HG03139 (cell line): ENCODE measurements at regions not wholly inside any gene's neighbourhood (a gene's known extent, or its start where the extent isn't known, plus 50 kb on each side); places are given as distances from the start of the nearest gene placed in this dataset.
"Not testable (repeated sequence)": the region's sequence is repeated elsewhere in the genome, so short reads cannot be mapped to it uniquely, and the experiment has no call there.

ENCODE experiments used
- ATAC-seq: cut with Tn5 transposase; IDR thresholded peaks from one replicate; pipeline ENCODE4 v1.9.1; 2021; ENCODE audit not compliant: unreplicated experiment

DNA sequence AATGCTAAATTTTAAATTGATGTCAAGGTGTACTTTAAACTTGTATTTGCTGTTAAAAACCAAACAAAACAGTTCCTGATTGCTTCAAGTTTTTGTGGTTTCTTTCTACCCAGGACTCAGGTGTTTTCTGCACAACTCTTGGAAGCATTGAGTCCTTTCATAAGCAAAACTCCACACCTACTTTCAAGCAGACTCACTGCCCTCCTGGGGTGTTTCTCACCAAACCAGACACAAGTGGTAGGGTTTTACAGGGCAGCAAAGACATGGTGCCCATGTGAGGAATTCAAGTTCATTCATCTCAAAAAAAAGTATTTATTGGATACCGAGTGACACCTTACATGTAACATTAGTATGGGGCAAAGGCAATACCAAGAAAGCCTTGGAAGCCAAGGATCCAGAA is 146.7 kb upstream of the BNIP2 start:
- ATAC-seq: no peak

DNA sequence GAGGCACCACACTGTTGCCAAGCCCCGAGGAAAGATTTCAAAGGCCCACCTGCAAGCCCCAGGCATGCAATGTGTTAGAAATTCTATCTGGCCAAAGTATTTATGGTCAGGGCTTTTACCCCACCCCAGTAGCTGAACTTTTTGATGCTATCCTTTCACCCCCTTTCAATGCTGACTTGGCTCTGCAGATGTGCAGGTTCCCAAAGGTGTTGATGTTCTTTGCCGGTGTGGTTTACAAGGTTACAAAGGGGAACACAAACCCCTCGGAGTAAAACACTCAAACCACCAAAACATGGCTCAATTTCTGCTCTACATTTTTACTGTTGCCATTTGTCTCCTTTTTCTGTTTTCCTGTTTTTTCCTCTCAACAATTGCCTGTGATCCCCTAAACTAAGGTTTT is 145.4 kb upstream of the BNIP2 start:
- ATAC-seq: no peak

DNA sequence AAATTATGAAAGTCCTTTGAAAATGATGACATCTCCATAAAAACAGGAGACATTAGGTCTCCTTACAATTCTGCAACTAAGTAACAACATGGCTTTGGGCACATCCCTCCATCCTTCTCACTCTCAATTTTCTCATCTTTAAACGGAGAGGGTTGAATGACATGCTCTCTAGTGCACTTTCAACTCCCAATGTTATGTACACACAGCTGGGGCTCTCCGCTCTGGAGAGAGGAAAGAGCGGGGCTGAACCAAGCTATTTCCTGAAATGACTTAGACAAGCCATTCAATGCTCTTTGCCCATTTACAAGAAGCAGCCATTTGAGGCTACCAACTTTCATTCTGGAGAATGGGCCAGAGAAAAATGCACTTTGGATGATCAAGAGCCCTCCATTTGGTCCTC is 144.2 kb upstream of the BNIP2 start:
- ATAC-seq: no peak

DNA sequence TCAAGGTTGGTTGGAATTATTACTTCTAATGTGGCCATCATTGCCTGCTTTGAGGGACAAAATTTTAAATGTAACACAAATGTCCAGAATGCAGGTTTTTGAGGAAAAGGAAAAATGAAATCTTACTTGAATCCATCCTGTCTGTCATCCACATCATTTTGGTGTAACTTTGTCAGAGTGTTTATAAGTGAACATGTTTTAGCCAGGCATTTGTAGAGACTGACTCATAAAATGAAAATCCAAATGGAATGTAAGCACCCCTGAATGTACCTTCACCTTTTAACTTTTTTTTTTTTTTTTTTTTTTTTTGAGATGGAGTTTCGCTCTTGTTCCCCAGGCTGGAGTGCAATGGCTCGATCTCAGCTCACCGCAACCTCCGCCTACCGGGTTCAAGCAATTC is 141.8 kb upstream of the BNIP2 start:
- no peak for ATAC-seq

DNA sequence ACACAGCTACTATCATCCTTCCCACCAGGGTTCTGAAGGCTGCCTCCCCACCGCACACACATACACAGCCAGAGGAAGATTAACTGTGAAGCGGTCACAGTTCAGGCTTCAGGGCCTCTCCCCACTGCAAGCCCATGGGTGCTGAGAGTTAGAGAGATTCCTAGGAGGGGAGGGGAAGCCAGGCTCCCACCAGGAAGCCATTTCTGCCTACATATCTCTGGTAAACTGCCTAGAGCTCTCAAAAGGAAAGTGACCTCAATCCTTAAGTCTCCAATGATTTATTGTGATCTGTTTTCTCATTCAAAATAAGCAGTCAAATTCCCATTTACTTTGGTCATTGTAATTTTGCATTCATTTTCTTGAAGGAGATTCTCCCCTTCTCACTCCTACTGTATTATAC is 141.0 kb upstream of the BNIP2 start:
- ATAC-seq: no peak

DNA sequence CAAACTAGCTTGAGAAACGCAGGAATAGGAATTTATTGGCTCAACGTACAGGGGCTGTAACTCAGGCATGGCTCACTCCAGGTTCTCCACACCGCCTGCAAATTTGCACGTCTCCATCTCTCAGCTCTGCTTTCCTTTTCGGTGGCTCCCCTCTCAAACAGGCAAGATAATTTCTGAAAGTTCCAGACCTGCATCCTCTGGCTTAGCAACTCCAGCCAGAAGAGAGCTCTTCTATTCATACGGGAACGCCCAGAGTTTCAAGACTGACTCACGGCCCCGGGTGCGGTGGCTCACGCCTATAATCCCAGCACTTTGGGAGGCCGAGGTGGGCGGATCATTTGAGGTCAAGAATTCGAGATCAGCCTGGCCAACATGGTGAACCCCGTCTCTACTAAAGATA is 139.7 kb upstream of the BNIP2 start:
- ATAC-seq: no peak

DNA sequence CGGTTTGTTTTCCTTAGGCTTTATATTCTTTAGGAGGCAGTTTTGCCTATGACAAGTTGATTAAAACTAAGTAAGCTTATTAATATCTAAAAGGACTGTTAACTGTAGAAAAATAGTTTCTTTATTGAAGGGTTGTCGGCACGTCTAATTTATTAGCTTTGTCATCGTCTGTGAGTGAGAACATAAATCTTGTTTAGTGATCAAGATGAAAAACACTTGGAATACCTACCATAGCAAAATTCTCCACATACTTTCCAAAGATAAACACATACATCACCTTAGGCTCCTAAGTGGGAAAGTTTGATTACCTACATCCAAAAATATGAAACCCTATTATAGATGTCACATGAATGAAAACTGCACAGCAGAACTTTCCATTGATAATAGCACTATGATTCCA is 139.1 kb upstream of the BNIP2 start:
- no peak for ATAC-seq

DNA sequence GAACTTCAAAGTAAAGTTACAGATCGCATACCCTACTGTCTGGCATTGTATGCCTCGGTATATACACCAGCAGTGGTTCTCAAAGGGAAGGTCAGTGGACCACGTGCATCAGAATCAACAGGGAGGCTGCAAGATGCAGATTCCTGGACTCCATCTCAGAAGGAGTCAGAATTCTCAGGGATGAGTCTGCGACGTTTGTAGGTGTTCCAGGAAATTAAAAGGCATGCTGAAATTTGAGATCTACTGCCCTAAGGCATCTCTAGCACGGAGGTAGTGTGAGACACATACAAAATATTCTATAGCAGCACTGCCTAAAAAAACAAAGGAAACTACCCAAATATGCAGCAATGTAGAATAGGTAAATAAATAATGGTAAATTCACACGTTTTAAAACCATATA is 136.8 kb upstream of the BNIP2 start:
- ATAC-seq: no peak

DNA sequence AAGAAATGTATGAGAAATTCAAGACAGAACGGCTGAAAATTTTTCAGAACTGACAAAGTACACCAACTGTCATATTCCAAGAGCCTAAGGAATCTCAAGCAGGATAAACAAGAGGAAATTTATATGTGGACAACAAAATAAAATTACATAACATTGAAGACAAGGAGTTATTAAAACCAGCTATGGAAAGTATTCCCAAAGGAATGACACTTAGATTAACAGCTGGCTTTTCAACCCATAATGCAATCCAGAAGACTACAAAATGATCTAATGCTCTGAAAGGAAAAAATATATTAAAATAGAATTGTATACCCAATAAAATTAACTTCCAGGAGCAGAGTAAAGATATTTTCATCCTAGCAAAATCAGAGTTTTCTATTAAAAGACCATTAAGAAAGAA is 132.2 kb upstream of the BNIP2 start:
- no peak for ATAC-seq

DNA sequence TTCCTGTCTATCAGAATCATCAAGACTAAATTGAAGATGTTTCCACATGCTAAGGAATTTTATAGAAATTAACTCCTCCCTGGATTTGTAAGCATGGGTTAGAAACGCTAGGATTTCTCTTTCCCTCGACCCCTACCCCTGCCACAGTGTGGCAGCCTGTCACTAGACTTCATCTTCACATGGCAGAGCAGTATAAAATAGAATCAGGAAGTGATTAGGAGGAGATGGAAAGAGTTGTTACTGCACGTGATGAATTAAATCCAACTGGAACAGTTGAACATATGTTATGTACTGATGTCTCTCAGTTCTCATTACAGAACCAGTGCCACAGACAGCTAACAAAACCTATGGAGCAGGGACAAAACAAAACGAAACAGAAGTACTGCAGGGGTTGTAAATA is 130.0 kb upstream of the BNIP2 start:
- ATAC-seq: no peak

DNA sequence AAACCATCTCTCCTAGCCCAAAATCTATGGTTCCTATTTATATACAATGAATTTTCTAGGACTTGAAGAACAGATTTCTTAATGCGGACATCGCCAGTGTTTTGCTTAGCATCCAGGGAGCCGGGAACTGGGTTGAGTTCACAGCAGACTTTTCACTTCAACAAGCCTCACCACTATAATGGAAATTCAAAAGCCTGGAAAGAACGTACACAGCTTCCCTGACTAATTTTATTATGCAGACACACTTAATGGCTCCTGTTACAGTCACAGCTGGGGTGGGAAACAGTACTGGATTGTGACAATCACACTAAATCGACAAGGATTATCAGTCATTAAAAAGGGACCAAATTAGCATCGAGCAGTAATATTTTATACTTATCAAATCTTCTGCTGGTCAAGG is 129.2 kb upstream of the BNIP2 start:
- no peak for ATAC-seq

DNA sequence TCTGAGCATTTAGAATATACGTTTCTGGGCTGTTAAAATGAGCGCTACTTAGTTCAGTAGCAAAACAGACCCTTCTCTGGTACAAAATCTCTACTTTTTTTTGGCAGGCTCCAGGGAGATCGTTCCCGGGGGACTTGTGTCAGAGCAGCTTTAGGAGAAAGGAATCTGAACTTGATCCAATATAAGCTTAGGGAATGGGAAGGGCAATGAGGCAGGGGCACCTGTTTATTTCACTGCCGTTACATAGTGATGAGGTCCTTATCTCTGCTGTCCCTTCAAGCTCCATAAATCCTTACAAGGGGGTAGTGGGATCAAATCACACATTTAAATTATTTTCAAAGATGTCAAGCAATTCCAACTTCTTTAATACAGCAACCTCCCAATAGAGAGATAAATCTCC is 128.7 kb upstream of the BNIP2 start:
- ATAC-seq: no peak

DNA sequence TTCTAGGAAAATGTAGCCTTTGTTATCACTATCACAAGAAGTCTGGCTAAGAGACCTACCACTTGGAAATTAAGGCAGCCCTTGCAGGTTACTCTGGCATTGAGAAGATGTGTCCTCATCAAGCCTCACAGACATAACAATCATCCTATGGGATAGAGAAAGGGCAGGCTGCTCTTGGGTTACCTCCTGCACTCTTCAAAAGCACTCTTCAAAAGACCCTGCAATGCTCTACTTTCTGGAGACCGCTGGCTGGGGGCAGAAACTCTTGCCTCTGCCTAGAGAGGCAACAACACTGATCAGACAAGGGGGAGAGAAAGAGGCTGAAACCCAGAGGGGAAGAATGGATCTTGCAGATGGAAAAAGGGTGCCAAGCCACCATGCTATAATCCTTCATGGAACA is 127.9 kb upstream of the BNIP2 start:
- ATAC-seq: no peak

DNA sequence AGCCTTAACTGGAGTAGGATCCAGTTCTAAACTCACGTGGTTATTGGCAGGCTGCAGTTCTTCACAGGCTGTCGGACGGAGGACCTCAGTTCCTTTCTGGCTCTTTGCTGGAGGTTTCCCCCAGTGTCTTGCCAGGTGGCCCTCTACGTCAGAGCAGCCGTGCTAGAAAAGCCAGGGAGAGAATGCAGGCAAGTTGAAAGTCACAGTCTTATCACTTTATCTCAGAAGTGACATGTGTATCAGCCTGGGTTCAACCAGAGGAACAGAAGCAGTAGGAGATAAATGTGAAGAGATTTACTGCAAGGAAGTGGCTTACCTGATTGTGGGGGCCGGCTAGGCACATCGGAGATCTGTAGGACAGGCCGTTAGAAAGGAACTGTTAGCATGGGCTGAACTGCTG is 125.3 kb upstream of the BNIP2 start:
- ATAC-seq: no peak

DNA sequence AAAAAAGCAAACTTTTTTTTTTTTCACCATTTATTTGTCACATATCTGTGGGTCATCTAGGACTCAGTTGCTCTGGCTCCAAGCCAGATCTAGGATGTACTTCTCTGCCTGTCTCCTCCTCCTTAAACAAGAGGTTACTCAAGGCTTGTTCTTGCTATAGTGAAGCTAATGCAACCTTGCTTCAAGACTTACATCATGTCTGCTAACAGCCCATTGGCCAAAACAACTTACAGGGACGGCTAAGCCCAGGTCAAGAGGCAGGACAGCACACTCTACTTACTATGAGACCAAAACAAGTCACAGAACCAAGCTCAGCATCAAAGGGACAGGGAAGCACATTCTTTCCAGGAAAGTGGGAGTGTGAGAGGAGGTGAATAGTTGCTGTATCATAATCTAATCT is 123.8 kb upstream of the BNIP2 start:
- no peak for ATAC-seq

DNA sequence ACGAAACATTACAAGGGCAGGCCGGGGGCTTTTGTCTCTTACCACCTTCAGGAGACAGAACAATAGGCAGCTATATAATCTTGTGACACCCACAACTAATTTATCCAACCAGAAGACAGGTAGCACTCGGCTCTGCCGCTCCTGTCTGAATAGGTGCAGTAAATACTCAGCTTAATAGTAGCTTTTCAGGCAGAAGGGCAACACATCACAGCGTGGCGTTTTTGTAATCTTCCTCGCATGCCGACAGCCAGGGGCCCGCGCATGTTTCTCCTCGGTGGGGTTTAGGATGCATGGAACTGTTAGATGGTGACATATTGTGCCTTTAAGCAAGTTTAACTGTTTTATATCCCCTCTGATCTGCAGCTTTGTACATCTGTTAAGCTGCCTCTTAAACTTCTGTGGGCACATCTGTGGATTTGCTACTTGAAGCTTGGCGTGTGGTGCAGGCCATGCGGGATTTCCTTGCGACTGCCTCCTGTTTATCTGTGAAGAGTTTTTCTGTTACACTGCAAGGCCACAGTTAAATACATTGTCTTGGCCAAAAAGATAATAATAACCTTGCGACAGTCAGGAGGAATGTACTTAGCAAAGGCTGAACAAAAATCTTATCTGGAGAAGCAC is 123.2 kb upstream of the BNIP2 start:
- ATAC-seq: no peak

DNA sequence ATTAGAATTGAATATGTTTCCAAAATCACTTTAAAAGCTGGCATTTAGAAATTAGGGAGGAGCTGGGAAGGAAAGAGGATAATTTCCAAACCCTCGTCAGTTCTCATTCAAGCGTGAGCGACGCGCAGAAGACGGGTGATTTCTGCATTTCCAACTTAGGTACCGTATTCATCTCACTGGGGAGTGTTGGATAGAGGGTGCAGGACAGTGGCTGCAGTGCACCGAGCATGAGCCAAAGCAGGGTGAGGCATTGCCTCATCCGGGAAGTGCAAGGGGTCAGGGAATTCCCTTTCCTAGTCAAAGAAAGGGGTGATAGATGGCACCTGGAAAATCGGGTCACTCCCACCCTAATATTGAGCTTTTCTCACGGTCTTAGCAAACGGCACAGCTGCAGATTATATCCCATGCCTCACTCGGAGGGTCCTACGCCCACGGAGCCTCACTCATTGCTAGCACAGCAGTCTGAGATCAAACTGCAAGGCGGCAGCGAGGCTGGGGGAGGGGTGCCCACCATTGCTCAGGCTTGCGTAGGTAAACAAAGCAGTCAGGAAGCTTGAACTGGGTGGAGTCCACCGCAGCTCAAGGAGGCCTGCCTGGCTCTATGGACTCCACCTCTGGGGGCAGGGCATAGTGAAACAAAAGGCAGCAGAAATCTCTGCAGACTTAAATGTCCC is 114.3 kb upstream of the BNIP2 start:
- ATAC-seq: not testable (repeated sequence)

DNA sequence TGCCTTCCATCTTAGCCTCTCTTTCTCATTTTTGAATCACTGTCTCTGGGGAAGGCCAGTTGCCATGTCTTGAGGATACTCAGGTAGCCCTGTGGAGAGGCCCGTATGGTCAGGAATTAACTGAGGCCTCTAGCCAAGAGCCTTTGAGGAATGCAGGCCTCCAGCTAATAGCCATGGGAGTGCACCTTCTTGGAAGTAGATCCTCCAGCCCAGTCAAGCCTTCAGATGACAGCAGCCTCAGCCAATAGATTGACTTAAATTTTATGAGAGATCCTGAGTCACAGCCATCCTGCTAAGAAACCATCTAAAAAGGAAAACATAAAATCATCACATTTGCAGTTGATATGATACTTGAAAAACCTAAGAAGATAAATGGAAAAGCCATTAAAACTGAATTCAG is 112.5 kb upstream of the BNIP2 start:
- no peak for ATAC-seq

DNA sequence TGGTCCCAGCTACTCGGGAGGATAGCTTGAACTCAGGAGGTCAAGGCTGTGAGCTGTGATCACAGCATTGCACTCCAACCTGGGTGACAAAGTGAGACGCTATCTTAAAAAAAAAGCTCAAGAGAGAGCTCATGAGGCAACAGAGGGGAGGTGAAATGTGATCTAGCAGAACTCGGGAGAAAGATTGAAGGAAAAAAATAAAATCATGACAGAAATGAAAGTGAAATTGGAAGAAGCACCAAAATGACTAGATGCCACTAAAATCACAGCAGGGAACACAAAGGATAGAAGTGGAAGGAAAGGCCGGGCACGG is 109.4 kb upstream of the BNIP2 start:
- no peak for ATAC-seq

DNA sequence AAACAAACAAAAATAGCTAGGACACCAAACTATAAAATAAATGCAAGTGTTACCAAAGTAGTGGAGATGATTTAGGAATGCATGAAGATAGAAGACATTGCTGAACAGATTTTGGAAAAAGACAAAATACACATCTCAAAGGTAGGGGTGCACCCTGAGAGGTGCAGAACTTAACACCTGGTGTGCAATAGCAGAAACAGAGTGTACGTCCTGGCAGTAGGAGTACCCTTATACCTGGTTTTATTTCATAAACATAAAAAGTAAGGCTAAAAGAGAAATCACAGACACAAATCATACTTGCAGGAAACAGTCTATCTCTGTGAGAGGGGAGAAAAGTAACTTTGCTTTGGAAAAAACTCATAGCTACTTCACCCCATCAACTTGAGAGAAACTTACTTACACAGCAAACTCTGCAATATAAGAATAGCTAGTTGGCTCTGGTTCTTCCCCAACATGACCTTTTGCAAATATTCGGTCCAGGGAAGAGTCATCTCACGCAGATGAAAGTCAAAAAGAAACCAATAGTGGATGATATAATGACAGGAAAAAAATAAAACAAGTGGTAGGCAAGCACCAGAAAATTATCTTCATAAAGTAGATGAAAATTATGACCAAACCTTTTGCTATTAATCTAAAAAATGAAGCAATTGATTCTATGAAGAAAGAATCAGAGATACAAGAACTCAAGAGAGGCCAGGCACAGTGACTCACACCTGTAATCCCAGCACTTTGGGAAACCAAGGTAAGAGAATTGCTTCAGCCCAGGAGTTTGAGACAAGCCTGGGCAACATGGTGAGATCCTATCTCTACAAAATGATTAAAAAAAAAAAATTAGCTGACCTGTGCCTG is 108.9 kb upstream of the BNIP2 start:
- no peak for ATAC-seq

DNA sequence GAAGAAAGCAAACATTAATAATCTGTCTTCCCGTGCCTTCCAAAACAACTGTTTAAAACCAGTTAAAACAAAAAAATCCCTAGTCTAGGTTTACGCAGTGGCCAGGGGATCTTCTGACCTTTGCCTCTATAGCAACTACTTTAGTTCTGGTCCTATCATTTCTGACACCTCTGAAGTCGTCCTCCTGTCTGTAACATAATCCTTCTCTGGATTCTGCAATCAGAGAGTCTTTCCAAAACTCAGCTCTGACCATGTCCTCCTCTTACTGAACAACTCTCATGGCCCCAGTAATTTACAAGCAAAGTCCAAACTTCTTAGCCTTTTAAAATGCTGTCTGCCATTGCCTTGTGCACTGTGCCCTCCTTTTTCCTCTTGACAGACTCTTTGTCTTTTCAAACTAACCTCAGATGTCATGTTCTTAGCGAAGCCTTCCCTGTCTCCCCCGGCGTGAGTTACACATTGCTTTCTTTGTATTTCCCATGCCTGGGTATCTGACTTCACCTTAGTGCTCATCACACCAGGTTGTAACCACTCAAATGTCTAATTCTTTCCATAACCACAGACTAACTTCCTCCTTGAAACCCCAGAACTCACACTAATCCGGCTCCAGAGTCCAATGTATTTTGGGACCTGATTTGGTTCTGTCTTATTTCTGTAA is 105.2 kb upstream of the BNIP2 start:
- no peak for ATAC-seq

DNA sequence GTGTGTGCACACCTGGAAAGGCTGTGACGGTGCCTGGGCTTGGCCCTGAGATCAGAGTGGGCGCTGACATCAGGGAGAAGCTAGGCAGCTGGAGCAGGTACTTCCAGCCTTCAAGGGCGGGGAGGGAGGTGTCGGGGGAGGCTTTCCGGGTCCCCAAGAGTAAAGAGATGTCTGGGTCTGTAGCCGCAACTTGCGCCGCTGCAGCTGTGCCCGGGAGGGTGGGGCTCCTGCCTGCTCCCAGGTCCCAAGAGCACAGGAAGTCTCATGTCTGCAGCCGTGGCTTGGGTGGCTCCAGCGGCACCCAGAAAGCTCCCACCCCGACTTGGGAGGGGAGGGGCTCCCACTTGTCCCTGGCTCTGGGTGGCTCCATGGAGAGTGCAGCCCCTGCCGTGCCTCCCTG is 103.2 kb upstream of the BNIP2 start:
- ATAC-seq: no peak
